ENCODE measurements at regions not wholly inside any gene's neighbourhood (a gene's known extent, or its start where the extent isn't known, plus 50 kb on each side); places are given as distances from the start of the nearest gene placed in this dataset.

GRCh38 chr7:41053820-41054219 is 649.1 kb downstream of the INHBA start:
- Histone ChIP-seq H3K79me2 (replicated peaks; ENCODE audit: insufficient read depth, low read length) (no peaks in the 10 kb centered on the region), H4K20me1 (ENCODE audit: insufficient read depth) (no peaks in the 10 kb centered on the region), H3K9ac (ENCODE audit: low read length) (no peak overlapping the region), H3K9me3 (ENCODE audit: low read length) (no peaks in the 10 kb centered on the region), H3F3A (ENCODE audit: insufficient read depth, low read length, poor library complexity, severe bottlenecking) (no peaks in the 10 kb centered on the region), H2AFZ (ENCODE audit: low read depth, low read length) (no peak overlapping the region), H3K4me3 (ENCODE audit: low read length) (no peak overlapping the region), H3K36me3 (ENCODE audit: insufficient read depth, low read length) (no peaks in the 10 kb centered on the region), H3K27ac (ENCODE audit: low read length) (no peak overlapping the region), H3K4me2 (ENCODE audit: low read length) (no peak overlapping the region), H3K27me3 (ENCODE audit: insufficient read depth, low read depth, low read length) (no peaks in the 10 kb centered on the region), H3K9me2 (ENCODE audit: insufficient read depth, low read length) (no peaks in the 10 kb centered on the region)
- no peak for TF ChIP-seq SMC3 (conservative IDR thresholded peaks at IDR 0.05; ENCODE audit: poor library complexity)
- TF ChIP-seq, protein P1, sequence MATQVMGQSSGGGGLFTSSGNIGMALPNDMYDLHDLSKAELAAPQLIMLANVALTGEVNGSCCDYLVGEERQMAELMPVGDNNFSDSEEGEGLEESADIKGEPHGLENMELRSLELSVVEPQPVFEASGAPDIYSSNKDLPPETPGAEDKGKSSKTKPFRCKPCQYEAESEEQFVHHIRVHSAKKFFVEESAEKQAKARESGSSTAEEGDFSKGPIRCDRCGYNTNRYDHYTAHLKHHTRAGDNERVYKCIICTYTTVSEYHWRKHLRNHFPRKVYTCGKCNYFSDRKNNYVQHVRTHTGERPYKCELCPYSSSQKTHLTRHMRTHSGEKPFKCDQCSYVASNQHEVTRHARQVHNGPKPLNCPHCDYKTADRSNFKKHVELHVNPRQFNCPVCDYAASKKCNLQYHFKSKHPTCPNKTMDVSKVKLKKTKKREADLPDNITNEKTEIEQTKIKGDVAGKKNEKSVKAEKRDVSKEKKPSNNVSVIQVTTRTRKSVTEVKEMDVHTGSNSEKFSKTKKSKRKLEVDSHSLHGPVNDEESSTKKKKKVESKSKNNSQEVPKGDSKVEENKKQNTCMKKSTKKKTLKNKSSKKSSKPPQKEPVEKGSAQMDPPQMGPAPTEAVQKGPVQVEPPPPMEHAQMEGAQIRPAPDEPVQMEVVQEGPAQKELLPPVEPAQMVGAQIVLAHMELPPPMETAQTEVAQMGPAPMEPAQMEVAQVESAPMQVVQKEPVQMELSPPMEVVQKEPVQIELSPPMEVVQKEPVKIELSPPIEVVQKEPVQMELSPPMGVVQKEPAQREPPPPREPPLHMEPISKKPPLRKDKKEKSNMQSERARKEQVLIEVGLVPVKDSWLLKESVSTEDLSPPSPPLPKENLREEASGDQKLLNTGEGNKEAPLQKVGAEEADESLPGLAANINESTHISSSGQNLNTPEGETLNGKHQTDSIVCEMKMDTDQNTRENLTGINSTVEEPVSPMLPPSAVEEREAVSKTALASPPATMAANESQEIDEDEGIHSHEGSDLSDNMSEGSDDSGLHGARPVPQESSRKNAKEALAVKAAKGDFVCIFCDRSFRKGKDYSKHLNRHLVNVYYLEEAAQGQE (IDR thresholded peaks at IDR 0.05; ENCODE audit: borderline replicate concordance) = no peak
- TF ChIP-seq, protein P2, sequence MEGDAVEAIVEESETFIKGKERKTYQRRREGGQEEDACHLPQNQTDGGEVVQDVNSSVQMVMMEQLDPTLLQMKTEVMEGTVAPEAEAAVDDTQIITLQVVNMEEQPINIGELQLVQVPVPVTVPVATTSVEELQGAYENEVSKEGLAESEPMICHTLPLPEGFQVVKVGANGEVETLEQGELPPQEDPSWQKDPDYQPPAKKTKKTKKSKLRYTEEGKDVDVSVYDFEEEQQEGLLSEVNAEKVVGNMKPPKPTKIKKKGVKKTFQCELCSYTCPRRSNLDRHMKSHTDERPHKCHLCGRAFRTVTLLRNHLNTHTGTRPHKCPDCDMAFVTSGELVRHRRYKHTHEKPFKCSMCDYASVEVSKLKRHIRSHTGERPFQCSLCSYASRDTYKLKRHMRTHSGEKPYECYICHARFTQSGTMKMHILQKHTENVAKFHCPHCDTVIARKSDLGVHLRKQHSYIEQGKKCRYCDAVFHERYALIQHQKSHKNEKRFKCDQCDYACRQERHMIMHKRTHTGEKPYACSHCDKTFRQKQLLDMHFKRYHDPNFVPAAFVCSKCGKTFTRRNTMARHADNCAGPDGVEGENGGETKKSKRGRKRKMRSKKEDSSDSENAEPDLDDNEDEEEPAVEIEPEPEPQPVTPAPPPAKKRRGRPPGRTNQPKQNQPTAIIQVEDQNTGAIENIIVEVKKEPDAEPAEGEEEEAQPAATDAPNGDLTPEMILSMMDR (IDR thresholded peaks at IDR 0.05; ENCODE audit: poor library complexity, severe bottlenecking) = no peak
- TF ChIP-seq TAF1 (IDR thresholded peaks at IDR 0.05; ENCODE audit: low read depth) = no peak
- TF ChIP-seq POLR2AphosphoS5 (IDR thresholded peaks at IDR 0.05) = no peak
- TF ChIP-seq EZH2 (IDR thresholded peaks at IDR 0.05; ENCODE audit: borderline replicate concordance, insufficient read depth, low read length, poor library complexity, severe bottlenecking) = no peak
- TF ChIP-seq MXI1 (conservative IDR thresholded peaks at IDR 0.05; ENCODE audit: poor library complexity, severe bottlenecking) = no peak
- TF ChIP-seq RAD21 (conservative IDR thresholded peaks at IDR 0.05) = no peak
- no peak for TF ChIP-seq EP300 (conservative IDR thresholded peaks at IDR 0.05; ENCODE audit: poor library complexity, severe bottlenecking)

- Histone ChIP-seq H3K4me3 (ENCODE audit: low read length) (no peak overlapping the region), H3F3A (ENCODE audit: insufficient read depth, low read length, poor library complexity, severe bottlenecking) (no peaks in the 10 kb centered on the region), H3K27me3 (ENCODE audit: insufficient read depth, low read depth, low read length) (no peaks in the 10 kb centered on the region), H4K20me1 (ENCODE audit: insufficient read depth) (no peaks in the 10 kb centered on the region), H3K27ac (ENCODE audit: low read length) (no peak overlapping the region), H3K9me2 (ENCODE audit: insufficient read depth, low read length) (no peaks in the 10 kb centered on the region), H3K9me3 (ENCODE audit: low read length) (no peaks in the 10 kb centered on the region), H3K79me2 (replicated peaks; ENCODE audit: insufficient read depth, low read length) (no peaks in the 10 kb centered on the region), H3K4me2 (ENCODE audit: low read length) (no peak overlapping the region), H3K9ac (ENCODE audit: low read length) (no peak overlapping the region), H2AFZ (ENCODE audit: low read depth, low read length) (no peak overlapping the region), H3K36me3 (ENCODE audit: insufficient read depth, low read length) (no peaks in the 10 kb centered on the region)
- no peak for TF ChIP-seq EP300 (conservative IDR thresholded peaks at IDR 0.05; ENCODE audit: poor library complexity, severe bottlenecking)
- no peak for TF ChIP-seq RAD21 (conservative IDR thresholded peaks at IDR 0.05)
- TF ChIP-seq MXI1 (conservative IDR thresholded peaks at IDR 0.05; ENCODE audit: poor library complexity, severe bottlenecking) = no peak
These were observed 650.2 kb downstream of the INHBA start for GRCh38 chr7:41052736-41053135.

GRCh38 chr7:41052201-41052600 is 650.7 kb downstream of the INHBA start:
- no peaks in the 10 kb centered on the region for H3K27me3 ChIP-seq (ENCODE audit: insufficient read depth, low read depth, low read length)
- H3K79me2 ChIP-seq (replicated peaks; ENCODE audit: insufficient read depth, low read length) = no peaks in the 10 kb centered on the region
- TF ChIP-seq POLR2AphosphoS5 (IDR thresholded peaks at IDR 0.05) = no peak
- no peak for TF ChIP-seq RAD21 (conservative IDR thresholded peaks at IDR 0.05)
- TF ChIP-seq, protein P1 (IDR thresholded peaks at IDR 0.05; ENCODE audit: borderline replicate concordance) = no peak
- TF ChIP-seq, protein P2 (IDR thresholded peaks at IDR 0.05; ENCODE audit: poor library complexity, severe bottlenecking) = no peak
- no peak overlapping the region for H3K4me3 ChIP-seq (ENCODE audit: low read length)
- H3K4me2 ChIP-seq (ENCODE audit: low read length) = no peak overlapping the region
- no peaks in the 10 kb centered on the region for H4K20me1 ChIP-seq (ENCODE audit: insufficient read depth)
- H3K9me2 ChIP-seq (ENCODE audit: insufficient read depth, low read length) = no peaks in the 10 kb centered on the region
- no peak overlapping the region for H3K9ac ChIP-seq (ENCODE audit: low read length)
- H3K27ac ChIP-seq (ENCODE audit: low read length) = no peak overlapping the region
- no peak overlapping the region for H2AFZ ChIP-seq (ENCODE audit: low read depth, low read length)
- H3K9me3 ChIP-seq (ENCODE audit: low read length) = no peaks in the 10 kb centered on the region
- H3F3A ChIP-seq (ENCODE audit: insufficient read depth, low read length, poor library complexity, severe bottlenecking) = no peaks in the 10 kb centered on the region
- H3K36me3 ChIP-seq (ENCODE audit: insufficient read depth, low read length) = no peaks in the 10 kb centered on the region

All from neural cell (in vitro differentiated cells).